CD4-positive, CD25-positive, alpha-beta regulatory T cell (primary cell): ENCODE measurements at regions not wholly inside any gene's neighbourhood (a gene's known extent, or its start where the extent isn't known, plus 50 kb on each side); places are given as distances from the start of the nearest gene placed in this dataset.
"Not testable (repeated sequence)": the region's sequence is repeated elsewhere in the genome, so short reads cannot be mapped to it uniquely, and the experiment has no call there.

Experiments used
- ATAC-seq, 2 donors: fragments of 150-1000 bp; cut with Tn5 transposase; one replicate each; pipeline ENCODE4 v1.10.0; 2021; ENCODE audit warnings: low read depth in 2 of 2, moderate number of reproducible peaks in 2 of 2, moderate library complexity in 1 of 2
- DNase-seq, 3 donors: peaks; one replicate each; pipeline versions ENCODE4 v3.0.0 to v3.0.0-alpha.2; 2012 to 2022; ENCODE audit warnings: mixed read lengths in 1 of 3
- H3K27ac ChIP-seq: one replicate; pipeline ENCODE4 v1.7.0; 2013; ENCODE audit warnings: mild to moderate bottlenecking, low read length; ENCODE audit not compliant: insufficient read depth, poor library complexity, severe bottlenecking
- H3K27me3 ChIP-seq: one replicate; pipeline ENCODE4 v1.7.0; 2013; ENCODE audit warnings: low read length; ENCODE audit not compliant: control insufficient read depth, insufficient read depth
- H3K36me3 ChIP-seq: one replicate; pipeline ENCODE4 v1.7.0; 2013; ENCODE audit warnings: mild to moderate bottlenecking, low read length, moderate library complexity; ENCODE audit not compliant: control insufficient read depth, insufficient read depth
- H3K4me1 ChIP-seq: 2 replicates; pipeline ENCODE4 v1.7.0; 2013; ENCODE audit warnings: mild to moderate bottlenecking, low read length; ENCODE audit not compliant: insufficient read depth, control insufficient read depth, poor library complexity, severe bottlenecking
- H3K4me3 ChIP-seq: one replicate; pipeline ENCODE4 v1.7.0; 2013; ENCODE audit warnings: low read depth, mild to moderate bottlenecking, low read length, moderate library complexity
- H3K9me3 ChIP-seq, 2 experiments: 1 replicate in 1 of 2; 2 replicates in 1 of 2; pipeline ENCODE4 v1.7.0; 2013; ENCODE audit warnings: low read length in 2 of 2, mild to moderate bottlenecking in 1 of 2, moderate library complexity in 1 of 2; ENCODE audit not compliant: control insufficient read depth in 2 of 2
- H3K27ac Mint-ChIP-seq, 3 donors: one replicate each; pipeline ENCODE4 v1.8.0; 2020 to 2022; ENCODE audit warnings: mild to moderate bottlenecking in 3 of 3, mixed read lengths in 3 of 3, moderate library complexity in 2 of 3
- H3K27me3 Mint-ChIP-seq: one replicate; pipeline ENCODE4 v1.8.0; 2022; ENCODE audit warnings: mild to moderate bottlenecking, mixed read lengths
- H3K36me3 Mint-ChIP-seq: one replicate; pipeline ENCODE4 v1.8.0; 2020; ENCODE audit warnings: mixed read lengths
- H3K4me1 Mint-ChIP-seq, 4 donors: one replicate each; pipeline ENCODE4 v1.8.0; 2020 to 2022; ENCODE audit warnings: mixed read lengths in 4 of 4, mild to moderate bottlenecking in 1 of 4
- H3K4me3 Mint-ChIP-seq, 4 donors: one replicate each; pipeline ENCODE4 v1.8.0; 2020 to 2022; ENCODE audit warnings: mild to moderate bottlenecking in 4 of 4, mixed read lengths in 4 of 4, moderate library complexity in 3 of 4
- H3K9me3 Mint-ChIP-seq, 7 donors: one replicate each; pipeline ENCODE4 v1.8.0; 2020 to 2022; ENCODE audit warnings: mixed read lengths in 7 of 7, mild to moderate bottlenecking in 3 of 7, moderate library complexity in 2 of 7

DNA sequence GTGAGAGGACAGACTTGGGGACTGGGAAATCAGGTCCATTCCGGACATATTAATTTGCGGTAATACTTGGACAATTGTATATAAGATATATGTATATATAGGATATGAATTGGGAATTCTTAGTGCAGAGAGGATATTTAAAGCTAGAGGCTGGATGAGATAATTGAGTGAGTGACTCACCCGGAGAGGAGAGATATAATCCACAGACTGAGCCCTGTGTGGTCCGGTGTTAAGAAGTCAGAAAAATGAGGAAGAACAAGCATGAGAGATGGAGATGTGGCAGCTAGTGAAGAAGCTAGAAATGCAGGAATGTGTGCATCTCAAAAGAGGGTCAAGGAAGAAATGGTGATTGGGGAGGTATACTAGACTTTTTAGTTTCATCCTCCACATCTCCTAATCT is 336.2 kb downstream of the SLC7A11 start:
- no peak overlapping the region for H3K27ac Mint-ChIP-seq
- H3K4me1 Mint-ChIP-seq: no peaks in the 10 kb centered on the region
- ATAC-seq (no peak), DNase-seq (no peak)
- no peaks in the 10 kb centered on the region for H3K4me1 ChIP-seq
- H3K9me3 ChIP-seq: no peaks in the 10 kb centered on the region
- no peak overlapping the region for H3K4me3 Mint-ChIP-seq
- no peaks in the 10 kb centered on the region for H3K27me3 Mint-ChIP-seq
- no peaks in the 10 kb centered on the region for H3K36me3 Mint-ChIP-seq
- no peak overlapping the region for H3K4me3 ChIP-seq
- no peak overlapping the region for H3K27ac ChIP-seq
- peaks cover 2 to 16% (median 5%) of the 10 kb centered on the region in 7 donors for H3K9me3 Mint-ChIP-seq
- H3K27me3 ChIP-seq: no peaks in the 10 kb centered on the region
- no peaks in the 10 kb centered on the region for H3K36me3 ChIP-seq

DNA sequence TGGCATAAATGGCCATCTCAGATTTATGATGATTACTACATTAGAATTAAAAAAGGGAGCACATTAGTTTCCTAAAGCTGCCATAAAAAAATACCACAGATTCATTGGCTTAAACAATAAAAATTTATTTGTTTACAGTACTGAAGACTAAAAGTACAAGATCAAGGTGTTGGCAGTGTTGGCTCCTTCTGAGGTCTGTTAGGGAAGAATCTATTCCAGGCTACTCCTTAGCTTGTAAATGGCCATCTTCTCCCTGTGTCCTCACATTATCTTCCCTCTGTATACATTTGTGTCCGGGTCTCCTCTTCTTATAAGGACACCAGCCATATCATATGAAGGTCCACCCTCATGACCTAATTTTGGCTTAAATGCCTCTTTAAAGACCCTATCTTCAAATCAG is 341.0 kb downstream of the SLC7A11 start:
- H3K4me3 ChIP-seq: no peak overlapping the region
- Mint-ChIP-seq H3K36me3 (no peaks in the 10 kb centered on the region), H3K27ac (no peak overlapping the region), H3K4me1 (no peaks in the 10 kb centered on the region), H3K27me3 (no peaks in the 10 kb centered on the region), H3K4me3 (no peak overlapping the region), H3K9me3 (peaks cover 2 to 11% (median 5%) of the 10 kb centered on the region in 7 donors)
- DNase-seq (no peak), ATAC-seq (no peak)
- H3K27me3 ChIP-seq: no peaks in the 10 kb centered on the region
- no peaks in the 10 kb centered on the region for H3K36me3 ChIP-seq
- no peaks in the 10 kb centered on the region for H3K4me1 ChIP-seq
- H3K27ac ChIP-seq: no peak overlapping the region
- H3K9me3 ChIP-seq: no peaks in the 10 kb centered on the region

DNA sequence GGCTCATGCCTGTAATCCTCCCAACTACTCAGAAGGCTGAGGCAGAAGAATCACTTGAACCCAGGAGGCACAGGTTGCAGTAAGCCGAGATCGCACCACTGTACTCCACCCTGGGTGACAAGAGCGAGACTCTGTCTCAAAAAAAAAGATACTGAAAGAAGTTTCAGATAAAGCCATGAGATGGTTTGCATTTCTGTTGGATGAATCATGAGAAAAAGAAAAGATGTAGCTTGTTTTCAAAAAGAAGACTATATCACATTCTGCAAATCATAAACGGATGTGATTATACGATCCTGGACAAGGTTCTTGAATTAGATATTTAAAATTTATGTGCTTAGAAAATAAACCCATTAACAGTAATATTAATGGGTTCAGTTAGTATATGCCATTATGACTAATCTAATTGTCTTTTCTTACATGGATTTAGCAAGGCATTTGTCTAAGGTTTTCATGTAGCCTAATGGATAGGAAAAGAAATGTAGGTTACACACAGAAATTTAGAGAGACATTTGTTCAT is 345.9 kb downstream of the SLC7A11 start:
- no peak overlapping the region for H3K4me3 Mint-ChIP-seq
- no peak overlapping the region for H3K27ac Mint-ChIP-seq
- DNase-seq (no peak), ATAC-seq (no peak)
- no peaks in the 10 kb centered on the region for H3K4me1 Mint-ChIP-seq
- Histone ChIP-seq H3K27ac (no peak overlapping the region), H3K9me3 (no peaks in the 10 kb centered on the region), H3K4me1 (no peaks in the 10 kb centered on the region), H3K36me3 (no peaks in the 10 kb centered on the region), H3K27me3 (no peaks in the 10 kb centered on the region), H3K4me3 (no peak overlapping the region)
- H3K27me3 Mint-ChIP-seq: no peaks in the 10 kb centered on the region
- no peaks in the 10 kb centered on the region for H3K36me3 Mint-ChIP-seq
- H3K9me3 Mint-ChIP-seq: peaks cover 0 to 10% (median 2%) of the 10 kb centered on the region in 7 donors

DNA sequence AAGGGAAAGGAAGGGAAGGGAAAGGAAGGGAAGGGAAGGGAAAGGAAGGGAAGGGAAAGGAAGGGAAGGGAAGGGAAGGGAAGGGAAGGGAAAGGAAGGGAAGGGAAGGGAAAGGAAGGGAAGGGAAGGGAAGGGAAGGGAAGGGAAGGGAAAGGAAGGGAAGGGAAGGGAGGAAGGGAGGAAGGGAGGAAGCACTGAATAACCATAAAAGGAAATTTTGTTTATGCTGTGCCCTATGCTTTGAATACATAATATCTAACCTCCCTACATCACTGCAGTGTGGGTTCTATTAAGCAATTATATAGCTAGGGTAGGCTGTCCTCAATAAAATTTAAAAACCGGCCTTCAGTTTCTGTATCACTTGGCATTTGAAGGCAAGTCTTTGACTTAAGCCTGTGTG is 346.6 kb downstream of the SLC7A11 start:
- peaks cover 0 to 10% (median 2%) of the 10 kb centered on the region in 7 donors for H3K9me3 Mint-ChIP-seq
- H3K27me3 Mint-ChIP-seq, H3K9me3 ChIP-seq, H3K27ac ChIP-seq, DNase-seq, H3K36me3 ChIP-seq, ATAC-seq, H3K27me3 ChIP-seq, H3K4me3 ChIP-seq, H3K4me3 Mint-ChIP-seq, H3K4me1 Mint-ChIP-seq, H3K36me3 Mint-ChIP-seq, H3K4me1 ChIP-seq, H3K27ac Mint-ChIP-seq: not testable (repeated sequence)

DNA sequence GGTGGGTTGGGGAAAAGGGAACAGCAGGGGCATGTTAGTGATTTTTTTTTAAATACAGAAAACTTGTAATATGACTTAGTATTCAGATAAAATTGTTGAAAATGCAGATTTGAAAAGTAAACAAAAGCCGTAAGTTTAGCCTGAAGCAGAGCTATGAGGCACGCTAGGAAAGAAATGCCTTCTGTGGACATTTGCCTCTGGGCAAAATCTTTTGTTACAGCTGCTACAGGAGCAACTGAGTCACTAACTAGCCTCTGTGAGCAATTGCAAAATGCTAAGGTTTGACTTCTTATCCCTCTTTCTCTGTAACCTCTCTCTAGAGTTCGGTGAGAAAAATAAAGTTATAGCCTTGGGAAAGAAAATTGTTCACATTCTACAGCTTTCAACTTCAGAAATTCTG is 350.0 kb downstream of the SLC7A11 start:
- Histone ChIP-seq H3K27ac (no peak overlapping the region), H3K27me3 (no peaks in the 10 kb centered on the region), H3K36me3 (no peaks in the 10 kb centered on the region), H3K9me3 (no peaks in the 10 kb centered on the region), H3K4me1 (no peaks in the 10 kb centered on the region), H3K4me3 (no peak overlapping the region)
- no peak overlapping the region for H3K27ac Mint-ChIP-seq
- H3K27me3 Mint-ChIP-seq: no peaks in the 10 kb centered on the region
- ATAC-seq: no peak
- H3K9me3 Mint-ChIP-seq: peaks cover 0 to 10% (median 2%) of the 10 kb centered on the region in 7 donors
- no peaks in the 10 kb centered on the region for H3K4me1 Mint-ChIP-seq
- H3K4me3 Mint-ChIP-seq: no peak overlapping the region
- no peaks in the 10 kb centered on the region for H3K36me3 Mint-ChIP-seq
- no peak for DNase-seq

DNA sequence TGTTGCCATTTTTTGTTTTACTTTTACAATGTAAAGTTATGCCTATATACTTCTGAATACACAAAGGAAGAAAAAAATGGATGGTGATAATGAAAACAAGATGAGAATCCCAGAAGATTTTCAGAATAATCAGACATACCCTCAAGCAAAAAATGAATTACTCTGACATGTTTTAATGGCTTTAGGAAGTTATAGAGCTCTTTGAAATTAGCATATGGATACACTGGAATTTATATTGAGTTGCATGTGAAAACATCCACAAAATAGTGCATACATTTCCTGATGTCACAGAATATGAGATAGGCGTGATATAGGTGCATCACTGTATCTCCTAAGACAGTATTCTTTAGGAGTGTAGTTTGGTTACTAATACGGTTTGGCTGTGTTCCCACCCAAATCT is 351.3 kb downstream of the SLC7A11 start:
- DNase-seq (no peak), ATAC-seq (no peak)
- no peaks in the 10 kb centered on the region for H3K27me3 Mint-ChIP-seq
- H3K36me3 Mint-ChIP-seq: no peaks in the 10 kb centered on the region
- Histone ChIP-seq H3K27me3 (no peaks in the 10 kb centered on the region), H3K4me3 (no peak overlapping the region), H3K9me3 (no peaks in the 10 kb centered on the region), H3K4me1 (no peaks in the 10 kb centered on the region), H3K27ac (no peak overlapping the region), H3K36me3 (no peaks in the 10 kb centered on the region)
- peaks cover 0 to 10% (median 5%) of the 10 kb centered on the region in 7 donors for H3K9me3 Mint-ChIP-seq
- no peak overlapping the region for H3K4me3 Mint-ChIP-seq
- no peaks in the 10 kb centered on the region for H3K4me1 Mint-ChIP-seq
- H3K27ac Mint-ChIP-seq: no peak overlapping the region

DNA sequence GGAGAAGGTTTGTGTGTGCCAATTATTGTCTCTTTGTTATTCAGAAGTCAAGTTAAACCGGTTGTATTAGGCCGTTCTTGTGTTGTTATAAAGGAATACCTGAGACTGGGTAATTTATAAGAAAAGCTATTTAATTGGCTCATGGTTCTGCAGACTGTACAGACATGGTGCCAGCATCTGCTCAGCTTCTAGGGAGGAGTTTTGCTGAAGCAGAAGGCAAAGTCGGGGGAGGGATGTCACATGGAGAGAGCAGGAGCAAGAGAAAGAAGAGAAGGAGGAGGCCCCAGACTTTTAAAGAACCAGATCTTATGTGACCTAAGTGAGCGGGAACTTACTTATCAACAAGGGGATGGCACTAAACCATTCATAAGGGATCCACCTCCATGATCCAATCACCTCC is 349.3 kb upstream of the PCDH18 start:
- Mint-ChIP-seq H3K4me1 (no peaks in the 10 kb centered on the region), H3K4me3 (no peak overlapping the region), H3K27ac (no peak overlapping the region), H3K9me3 (peaks cover 0 to 6% (median 2%) of the 10 kb centered on the region in 7 donors), H3K27me3 (no peaks in the 10 kb centered on the region), H3K36me3 (no peaks in the 10 kb centered on the region)
- Histone ChIP-seq H3K4me3 (no peak overlapping the region), H3K27me3 (no peaks in the 10 kb centered on the region), H3K9me3 (no peaks in the 10 kb centered on the region), H3K4me1 (no peaks in the 10 kb centered on the region), H3K27ac (no peak overlapping the region), H3K36me3 (no peaks in the 10 kb centered on the region)
- ATAC-seq: no peak
- no peak for DNase-seq

DNA sequence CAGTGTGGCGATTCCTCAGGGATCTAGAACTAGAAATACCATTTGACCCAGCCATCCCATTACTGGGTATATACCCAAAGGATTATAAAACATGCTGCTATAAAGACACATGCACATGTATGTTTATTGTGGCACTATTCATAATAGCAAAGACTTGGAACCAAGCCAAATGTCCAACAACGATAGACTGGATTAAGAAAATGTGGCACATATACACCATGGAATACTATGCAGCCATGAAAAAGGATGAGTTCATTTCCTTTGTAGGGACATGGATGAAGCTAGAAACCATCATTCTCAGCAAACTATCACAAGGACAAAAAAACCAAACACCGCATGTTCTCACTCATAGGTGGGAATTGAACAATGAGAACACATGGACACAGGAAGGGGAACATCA is 335.8 kb upstream of the PCDH18 start:
- not testable (repeated sequence) for H3K4me3 Mint-ChIP-seq, H3K27me3 Mint-ChIP-seq, H3K4me3 ChIP-seq, H3K9me3 ChIP-seq, H3K4me1 Mint-ChIP-seq, H3K27me3 ChIP-seq, H3K27ac Mint-ChIP-seq, ATAC-seq, H3K36me3 ChIP-seq, H3K27ac ChIP-seq, DNase-seq, H3K4me1 ChIP-seq, H3K36me3 Mint-ChIP-seq
- H3K9me3 Mint-ChIP-seq: peaks cover 0 to 12% (median 1%) of the 10 kb centered on the region in 7 donors
